ENCODE measurements at regions not wholly inside any gene's neighbourhood (a gene's known extent, or its start where the extent isn't known, plus 50 kb on each side); places are given as distances from the start of the nearest gene placed in this dataset.
"Not testable (repeated sequence)": the region's sequence is repeated elsewhere in the genome, so short reads cannot be mapped to it uniquely, and the experiment has no call there.

DNA sequence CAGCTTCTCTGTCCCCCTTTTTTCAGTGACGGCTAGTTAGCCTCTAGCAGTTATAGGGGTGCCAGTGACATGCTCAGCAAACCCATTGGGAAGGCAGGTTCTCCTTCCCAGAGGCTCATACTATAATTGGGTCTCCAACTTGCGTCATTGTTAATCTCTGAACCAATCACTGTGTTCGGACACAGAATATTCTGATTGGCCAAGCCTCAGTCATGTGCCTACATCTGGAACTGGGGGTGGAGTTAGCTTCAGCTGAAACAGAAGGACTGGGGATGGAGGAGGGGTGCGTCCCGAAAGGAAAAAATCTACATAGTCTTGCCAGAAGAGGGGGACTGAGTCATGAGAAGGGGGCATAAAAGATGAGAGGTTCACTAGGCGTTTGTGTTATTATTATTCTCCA, 165.6 kb downstream of the SUDS3 start:
- Histone ChIP-seq H3K36me3 (no peaks in the 10 kb centered on the region), H3K9me3 (no peaks in the 10 kb centered on the region), H3K27me3 (no peaks in the 10 kb centered on the region), H3K4me3 (no peak overlapping the region), H3K27ac (no peak overlapping the region), H3K4me1 (no peaks in the 10 kb centered on the region)
- 83 to 90% methylated on average over 6 of the region's 6 CpGs for WGBS, 2 donors
- TF ChIP-seq EP300 (IDR thresholded peaks at IDR 0.05): no peak
- no peak for TF ChIP-seq POLR2A (IDR thresholded peaks at IDR 0.05)
- no peak for DNase-seq
- ATAC-seq (ENCODE audit: low FRiP score in 2 of 2): no peak

DNA sequence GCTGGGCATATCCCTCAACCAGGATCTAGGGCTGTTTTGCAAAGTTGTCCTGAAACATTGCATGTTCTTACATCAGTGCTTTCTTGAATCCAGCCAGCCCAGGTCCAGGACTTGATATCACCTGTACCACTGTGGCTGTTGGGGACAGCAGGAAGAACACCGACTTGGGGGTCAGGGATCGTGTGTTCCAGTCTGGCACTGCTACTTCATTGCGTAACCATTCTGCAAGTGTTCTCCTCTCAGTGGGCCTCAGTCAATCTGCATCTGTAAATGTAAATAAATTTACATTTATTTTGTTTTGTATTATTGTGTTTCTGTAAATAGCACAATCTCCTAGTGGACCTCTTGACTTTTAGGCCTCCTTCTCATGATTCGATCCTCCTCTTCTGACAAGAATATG, 167.3 kb downstream of the SUDS3 start:
- Histone ChIP-seq H3K9me3 (no peaks in the 10 kb centered on the region), H3K4me3 (no peak overlapping the region), H3K27ac (no peak overlapping the region), H3K4me1 (no peaks in the 10 kb centered on the region), H3K36me3 (no peaks in the 10 kb centered on the region), H3K27me3 (no peaks in the 10 kb centered on the region)
- WGBS, 2 donors: 79 to 90% methylated on average over 4 of the region's 4 CpGs
- DNase-seq (no peak), ATAC-seq (ENCODE audit: low FRiP score in 2 of 2) (no peak)
- TF ChIP-seq EP300 (IDR thresholded peaks at IDR 0.05): no peak

DNA sequence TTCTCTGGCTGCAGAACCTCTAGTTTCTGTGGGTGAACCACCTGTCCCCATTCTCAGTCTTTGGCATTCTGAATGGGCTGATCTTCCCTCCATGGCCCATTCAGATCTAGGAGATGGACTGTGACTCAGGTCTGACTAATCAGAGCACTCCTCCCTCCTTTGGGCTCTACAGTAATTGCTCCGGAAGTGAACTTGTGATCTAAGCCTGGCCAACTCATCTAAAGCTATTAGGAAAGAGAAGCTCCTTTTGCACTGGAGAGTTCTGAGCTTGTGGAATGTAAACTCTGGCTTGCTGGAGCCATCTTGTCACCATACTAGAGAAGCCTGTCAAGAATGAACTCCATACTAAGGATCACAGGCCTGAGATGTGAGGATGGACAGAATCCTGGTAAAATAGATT, 168.2 kb downstream of the SUDS3 start:
- Histone ChIP-seq H3K9me3 (no peaks in the 10 kb centered on the region), H3K36me3 (no peaks in the 10 kb centered on the region), H3K27me3 (no peaks in the 10 kb centered on the region), H3K27ac (no peak overlapping the region), H3K4me3 (no peak overlapping the region), H3K4me1 (no peaks in the 10 kb centered on the region)
- 88 to 90% methylated on average over 1 of the region's 1 CpG for WGBS, 2 donors
- TF ChIP-seq, protein P1, sequence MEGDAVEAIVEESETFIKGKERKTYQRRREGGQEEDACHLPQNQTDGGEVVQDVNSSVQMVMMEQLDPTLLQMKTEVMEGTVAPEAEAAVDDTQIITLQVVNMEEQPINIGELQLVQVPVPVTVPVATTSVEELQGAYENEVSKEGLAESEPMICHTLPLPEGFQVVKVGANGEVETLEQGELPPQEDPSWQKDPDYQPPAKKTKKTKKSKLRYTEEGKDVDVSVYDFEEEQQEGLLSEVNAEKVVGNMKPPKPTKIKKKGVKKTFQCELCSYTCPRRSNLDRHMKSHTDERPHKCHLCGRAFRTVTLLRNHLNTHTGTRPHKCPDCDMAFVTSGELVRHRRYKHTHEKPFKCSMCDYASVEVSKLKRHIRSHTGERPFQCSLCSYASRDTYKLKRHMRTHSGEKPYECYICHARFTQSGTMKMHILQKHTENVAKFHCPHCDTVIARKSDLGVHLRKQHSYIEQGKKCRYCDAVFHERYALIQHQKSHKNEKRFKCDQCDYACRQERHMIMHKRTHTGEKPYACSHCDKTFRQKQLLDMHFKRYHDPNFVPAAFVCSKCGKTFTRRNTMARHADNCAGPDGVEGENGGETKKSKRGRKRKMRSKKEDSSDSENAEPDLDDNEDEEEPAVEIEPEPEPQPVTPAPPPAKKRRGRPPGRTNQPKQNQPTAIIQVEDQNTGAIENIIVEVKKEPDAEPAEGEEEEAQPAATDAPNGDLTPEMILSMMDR (IDR thresholded peaks at IDR 0.05): no peak
- TF ChIP-seq POLR2AphosphoS5 (IDR thresholded peaks at IDR 0.05): no peak
- TF ChIP-seq EP300 (IDR thresholded peaks at IDR 0.05): no peak
- TF ChIP-seq POLR2A (IDR thresholded peaks at IDR 0.05): no peak
- no peak for ATAC-seq (ENCODE audit: low FRiP score in 2 of 2)
- no peak for DNase-seq

DNA sequence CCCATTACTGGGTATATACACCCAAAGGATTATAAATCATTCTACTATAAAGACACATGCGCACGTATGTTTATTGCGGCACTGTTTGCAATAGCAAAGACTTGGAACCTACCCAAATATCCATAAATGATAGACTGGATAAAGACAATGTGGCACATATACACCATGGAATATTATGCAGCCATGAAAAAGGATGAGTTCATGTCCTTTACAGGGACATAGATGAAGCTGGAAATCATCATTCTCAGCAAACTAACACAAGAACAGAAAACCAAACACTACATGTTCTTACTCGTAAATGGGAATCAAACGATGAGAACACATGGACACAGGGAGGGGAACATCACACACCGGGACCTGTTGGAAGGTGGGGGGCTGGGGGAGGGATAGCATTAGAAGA, 171.3 kb downstream of the SUDS3 start:
- not testable (repeated sequence) for H3K4me1 ChIP-seq; DNase-seq; H3K9me3 ChIP-seq; H3K27me3 ChIP-seq; H3K27ac ChIP-seq; H3K36me3 ChIP-seq; H3K4me3 ChIP-seq; ATAC-seq (ENCODE audit: low FRiP score in 2 of 2)
- WGBS, 2 donors: 95% methylated on average over 6 of the region's 6 CpGs

DNA sequence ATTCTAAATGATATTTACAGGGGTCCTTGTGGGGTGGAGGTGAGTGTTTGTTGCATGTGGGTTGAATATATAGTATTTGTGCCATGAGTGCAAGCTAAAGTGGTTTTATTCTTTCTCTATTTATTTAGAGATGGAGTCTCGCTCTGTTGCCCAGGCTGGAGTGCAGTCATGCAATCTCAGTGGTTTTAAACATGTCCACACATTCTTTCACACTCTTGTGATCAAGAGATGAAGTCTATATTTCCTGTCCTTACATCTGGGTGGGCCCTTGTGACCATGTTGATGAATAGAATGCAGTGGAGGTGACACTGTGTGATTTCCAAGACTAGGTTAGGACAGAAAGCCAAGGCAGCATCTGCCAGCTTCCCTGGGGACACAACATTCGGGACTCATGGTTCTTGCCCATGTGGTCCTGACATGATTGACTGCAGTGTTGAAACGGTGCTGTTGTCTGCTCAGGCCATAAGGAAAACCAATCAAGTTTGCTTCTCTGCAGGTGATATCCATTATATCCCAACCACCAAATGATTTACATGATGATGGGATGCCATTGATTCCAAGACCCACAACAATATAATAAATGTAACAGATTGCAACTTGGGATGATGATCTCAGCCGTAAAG, 172.6 kb downstream of the SUDS3 start:
- no peaks in the 10 kb centered on the region for H3K27me3 ChIP-seq
- no peaks in the 10 kb centered on the region for H3K9me3 ChIP-seq
- H3K36me3 ChIP-seq: no peaks in the 10 kb centered on the region
- WGBS, 2 donors: 64 to 69% methylated on average over 4 of the region's 4 CpGs
- TF ChIP-seq POLR2A (IDR thresholded peaks at IDR 0.05) (no peak), EP300 (IDR thresholded peaks at IDR 0.05) (no peak), POLR2AphosphoS5 (IDR thresholded peaks at IDR 0.05) (no peak)
- TF ChIP-seq, protein P1 (IDR thresholded peaks at IDR 0.05): no peak
- no peaks in the 10 kb centered on the region for H3K4me1 ChIP-seq
- no peak for DNase-seq
- ATAC-seq (ENCODE audit: low FRiP score in 2 of 2): no peak
- H3K4me3 ChIP-seq: no peak overlapping the region
- H3K27ac ChIP-seq: no peak overlapping the region

DNA sequence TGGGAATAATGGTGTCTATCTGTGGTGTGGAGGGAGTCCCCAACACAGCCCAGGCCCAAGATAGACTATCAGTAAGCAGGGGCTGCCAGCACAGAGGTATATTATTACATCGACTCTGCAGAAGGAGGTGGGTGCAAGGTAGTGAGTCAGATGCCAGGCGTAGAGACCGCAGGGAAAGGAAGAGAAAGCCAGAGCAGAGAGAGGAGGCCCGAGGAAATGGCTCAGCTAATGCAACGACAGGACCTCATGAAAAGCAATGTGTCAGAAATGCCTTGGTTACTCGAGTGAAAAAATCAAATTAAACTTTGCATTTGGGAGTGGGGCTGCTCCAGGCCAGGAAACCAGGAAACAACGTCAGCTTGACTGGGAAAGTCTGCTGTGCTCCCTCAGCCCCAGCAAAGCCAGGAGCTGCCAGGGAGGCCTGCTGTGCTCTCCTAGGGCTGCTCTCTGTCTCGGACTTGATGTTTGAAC, 173.2 kb downstream of the SUDS3 start:
- no peak for TF ChIP-seq POLR2AphosphoS5 (IDR thresholded peaks at IDR 0.05)
- TF ChIP-seq, protein P1 (IDR thresholded peaks at IDR 0.05): no peak
- TF ChIP-seq POLR2A (IDR thresholded peaks at IDR 0.05): no peak
- ATAC-seq (ENCODE audit: low FRiP score in 2 of 2) (no peak), DNase-seq (no peak)
- Histone ChIP-seq H3K27me3 (no peaks in the 10 kb centered on the region), H3K4me1 (no peaks in the 10 kb centered on the region), H3K4me3 (no peak overlapping the region), H3K36me3 (no peaks in the 10 kb centered on the region), H3K27ac (no peak overlapping the region), H3K9me3 (no peaks in the 10 kb centered on the region)
- 54 to 72% methylated on average over 8 of the region's 8 CpGs for WGBS, 2 donors
